ENCODE measurements at regions not wholly inside any gene's neighbourhood (a gene's known extent, or its start where the extent isn't known, plus 50 kb on each side); places are given as distances from the start of the nearest gene placed in this dataset.
"Not testable (repeated sequence)": the region's sequence is repeated elsewhere in the genome, so short reads cannot be mapped to it uniquely, and the experiment has no call there.

GRCh38 chr16:65579050-65579449 lies 457.2 kb upstream of the CDH11 start:
- DNase-seq, result no peak

GRCh38 chr16:65576631-65577030 lies 454.8 kb upstream of the CDH11 start:
- no peak for DNase-seq

GRCh38 chr16:65576139-65576538 lies 454.3 kb upstream of the CDH11 start:
- no peak for DNase-seq

- DNase-seq, result no peak
Observed at GRCh38 chr16:65574326-65574966, 452.6 kb upstream of the CDH11 start.

GRCh38 chr16:65572156-65572555 lies 450.3 kb upstream of the CDH11 start:
- DNase-seq, result no peak

GRCh38 chr16:65570261-65570660 lies 448.4 kb upstream of the CDH11 start:
- no peak for DNase-seq

- no peak for DNase-seq
Observed at GRCh38 chr16:65559846-65560245, 438.0 kb upstream of the CDH11 start.

GRCh38 chr16:65549689-65550088 lies 427.8 kb upstream of the CDH11 start:
- DNase-seq, result not testable (repeated sequence)

GRCh38 chr16:65548470-65548869 lies 426.6 kb upstream of the CDH11 start:
- DNase-seq, result no peak

GRCh38 chr16:65547772-65548446 lies 426.0 kb upstream of the CDH11 start:
- no peak for DNase-seq

GRCh38 chr16:65546353-65546791 lies 424.5 kb upstream of the CDH11 start:
- no peak for DNase-seq

- no peak for DNase-seq
Observed at GRCh38 chr16:65545413-65545956, 423.6 kb upstream of the CDH11 start.

GRCh38 chr16:65543781-65544740 lies 422.2 kb upstream of the CDH11 start:
- DNase-seq, result no peak

- DNase-seq, result no peak
Observed at GRCh38 chr16:65541646-65542045, 419.8 kb upstream of the CDH11 start.

- no peak for DNase-seq
Observed at GRCh38 chr16:65540901-65541300, 419.0 kb upstream of the CDH11 start.

- no peak for DNase-seq
Observed at GRCh38 chr16:65538976-65539375, 417.1 kb upstream of the CDH11 start.

- no peak for DNase-seq
Observed at GRCh38 chr16:65537336-65537735, 415.5 kb upstream of the CDH11 start.

- no peak for DNase-seq
Observed at GRCh38 chr16:65534121-65534528, 412.3 kb upstream of the CDH11 start.

- no peak for DNase-seq
Observed at GRCh38 chr16:65532846-65533245, 411.0 kb upstream of the CDH11 start.

GRCh38 chr16:65532258-65532657 lies 410.4 kb upstream of the CDH11 start:
- no peak for DNase-seq

GRCh38 chr16:65531475-65531874 lies 409.6 kb upstream of the CDH11 start:
- DNase-seq, result no peak

GRCh38 chr16:65525707-65526106 lies 403.8 kb upstream of the CDH11 start:
- no peak for DNase-seq

- DNase-seq, result no peak
Observed at GRCh38 chr16:65524997-65525396, 403.1 kb upstream of the CDH11 start.
